WTC11 (cell line): ENCODE measurements at regions not wholly inside any gene's neighbourhood (a gene's known extent, or its start where the extent isn't known, plus 50 kb on each side); places are given as distances from the start of the nearest gene placed in this dataset.

Source experiments
- ATAC-seq: fragments of 200-7000 bp; cut with Tn5 transposase; 2 replicates; pipeline ENCODE4 v1.10.0; 2021; ENCODE audit warnings: mild to moderate bottlenecking, moderate library complexity
- CTCF ChIA-PET: fragments of 300-600 bp; sonication (Branson Sonifier 250); formaldehyde crosslinking; loops from one replicate; lab custom pipeline; 2021; ENCODE audit warnings: antibody characterized with exemption; lab: Charles Lee
- POLR2A ChIA-PET: fragments of 350-600 bp; sonication (Branson Sonifier 250); formaldehyde crosslinking; loops from one replicate; lab custom pipeline; 2021; ENCODE audit warnings: antibody characterized with exemption; lab: Charles Lee
- DNase-seq: peaks from one replicate; pipeline ENCODE4 v3.0.0; 2021; ENCODE audit warnings: low spot score
- H3K27ac Mint-ChIP-seq: 2 replicates; pipeline ENCODE4 v1.8.0; 2021; ENCODE audit warnings: mixed read lengths
- H3K27me3 Mint-ChIP-seq: 2 replicates; pipeline ENCODE4 v1.8.0; 2021; ENCODE audit warnings: low read depth, mild to moderate bottlenecking, moderate library complexity, mixed read lengths
- H3K36me3 Mint-ChIP-seq: 2 replicates; pipeline ENCODE4 v1.8.0; 2021; ENCODE audit warnings: mixed read lengths
- H3K4me1 Mint-ChIP-seq: 2 replicates; pipeline ENCODE4 v1.8.0; 2022; ENCODE audit warnings: mixed read lengths
- H3K4me3 Mint-ChIP-seq: 2 replicates; pipeline ENCODE4 v1.8.0; 2021; ENCODE audit warnings: mild to moderate bottlenecking, moderate library complexity, mixed read lengths
- H3K9me3 Mint-ChIP-seq: 2 replicates; pipeline ENCODE4 v1.8.0; 2021; ENCODE audit warnings: mixed read lengths
- CBFB ChIP-seq: sonication (generic); formaldehyde crosslinking; IDR thresholded peaks from 2 replicates; pipeline ENCODE4 v1.8.1; 2022; ENCODE audit warnings: mild to moderate bottlenecking, low read depth, missing genetic modification reagents
- ETV6 ChIP-seq: sonication (generic); formaldehyde crosslinking; IDR thresholded peaks from 2 replicates; pipeline ENCODE4 v1.8.1; 2022; ENCODE audit warnings: mild to moderate bottlenecking, missing genetic modification reagents
- FOXK1 ChIP-seq: sonication (generic); formaldehyde crosslinking; IDR thresholded peaks from 2 replicates; pipeline ENCODE4 v1.8.0; 2022; ENCODE audit warnings: mild to moderate bottlenecking, moderate library complexity, missing genetic modification reagents
- GABPB1 ChIP-seq: sonication (generic); formaldehyde crosslinking; IDR thresholded peaks from 2 replicates; pipeline ENCODE4 v1.8.1; 2023; ENCODE audit warnings: mild to moderate bottlenecking, missing genetic modification reagents
- MXD4 ChIP-seq: fragments of 250-450 bp; sonication (Bioruptor Pico); IDR thresholded peaks from 2 replicates; pipeline ENCODE4 v1.8.0; 2021; ENCODE audit warnings: mild to moderate bottlenecking, moderate library complexity, borderline replicate concordance
- NFATC4 ChIP-seq: fragments of 250-450 bp; sonication (Bioruptor Pico); IDR thresholded peaks from 2 replicates; pipeline ENCODE4 v1.9.0; 2021; ENCODE audit warnings: mild to moderate bottlenecking
- NR1H2 ChIP-seq: sonication (generic); formaldehyde crosslinking; IDR thresholded peaks from 2 replicates; pipeline ENCODE4 v1.9.0; 2021; ENCODE audit warnings: mild to moderate bottlenecking, moderate library complexity, missing genetic modification reagents
- NR3C1 ChIP-seq: sonication (generic); formaldehyde crosslinking; conservative IDR thresholded peaks from 2 replicates; pipeline ENCODE4 v1.8.1; 2023; ENCODE audit warnings: low read depth, mild to moderate bottlenecking, missing genetic modification reagents
- SMAD4 ChIP-seq: sonication (generic); formaldehyde crosslinking; IDR thresholded peaks from 2 replicates; pipeline ENCODE4 v1.8.0; 2022; ENCODE audit warnings: mild to moderate bottlenecking, missing genetic modification reagents
- SP1 ChIP-seq: sonication (generic); formaldehyde crosslinking; conservative IDR thresholded peaks from 2 replicates; pipeline ENCODE4 v1.8.1; 2022; ENCODE audit warnings: missing genetic modification reagents
- TEAD1 ChIP-seq: sonication (generic); formaldehyde crosslinking; IDR thresholded peaks from 2 replicates; pipeline ENCODE4 v1.8.0; 2022; ENCODE audit warnings: mild to moderate bottlenecking, missing genetic modification reagents
- TP53 ChIP-seq: sonication (generic); formaldehyde crosslinking; IDR thresholded peaks from 2 replicates; pipeline ENCODE4 v1.8.1; 2023; ENCODE audit warnings: mild to moderate bottlenecking, missing genetic modification reagents
- ZBTB21 ChIP-seq: sonication (generic); formaldehyde crosslinking; IDR thresholded peaks from 2 replicates; pipeline ENCODE4 v1.8.1; 2023; ENCODE audit warnings: mild to moderate bottlenecking, missing genetic modification reagents, borderline replicate concordance
- ZNF121 ChIP-seq: sonication (generic); formaldehyde crosslinking; IDR thresholded peaks from 2 replicates; pipeline ENCODE4 v1.8.0; 2023; ENCODE audit warnings: missing genetic modification reagents
- ZNF416 ChIP-seq: fragments of 250-450 bp; sonication (Bioruptor Pico); IDR thresholded peaks from 2 replicates; pipeline ENCODE4 v1.9.0; 2021; ENCODE audit warnings: mild to moderate bottlenecking, inconsistent platforms
- ZNF671 ChIP-seq: fragments of 250-450 bp; sonication (Bioruptor Pico); IDR thresholded peaks from 2 replicates; pipeline ENCODE4 v1.8.0; 2021; ENCODE audit warnings: mild to moderate bottlenecking
- TF ChIP-seq, protein P1 (sequence below): sonication (generic); formaldehyde crosslinking; conservative IDR thresholded peaks from 2 replicates; pipeline ENCODE4 v1.8.1; 2023; ENCODE audit warnings: mild to moderate bottlenecking, low read depth, missing genetic modification reagents, moderate library complexity
- TF ChIP-seq, protein P2 (sequence below): sonication (generic); formaldehyde crosslinking; IDR thresholded peaks from 2 replicates; pipeline ENCODE4 v1.8.1; 2023; ENCODE audit warnings: mild to moderate bottlenecking, moderate library complexity, missing genetic modification reagents
- TF ChIP-seq, protein P3 (sequence below): sonication (generic); formaldehyde crosslinking; IDR thresholded peaks from 2 replicates; pipeline ENCODE4 v1.8.1; 2022; ENCODE audit warnings: low read depth, mild to moderate bottlenecking, moderate library complexity, missing genetic modification reagents, borderline replicate concordance
- TF ChIP-seq, protein P4 (sequence below): fragments of 250-450 bp; sonication (Bioruptor Pico); IDR thresholded peaks from 2 replicates; pipeline ENCODE4 v1.9.0; 2021; ENCODE audit warnings: mild to moderate bottlenecking
- TF ChIP-seq, protein P5 (sequence below): sonication (generic); formaldehyde crosslinking; conservative IDR thresholded peaks from 2 replicates; pipeline ENCODE4 v1.8.1; 2022; ENCODE audit warnings: mild to moderate bottlenecking, missing genetic modification reagents
- TF ChIP-seq, protein P6 (sequence below): fragments of 250-450 bp; sonication (Bioruptor Pico); IDR thresholded peaks from 2 replicates; pipeline ENCODE4 v2.1.2; 2022; ENCODE audit warnings: mild to moderate bottlenecking, moderate library complexity

DNA sequence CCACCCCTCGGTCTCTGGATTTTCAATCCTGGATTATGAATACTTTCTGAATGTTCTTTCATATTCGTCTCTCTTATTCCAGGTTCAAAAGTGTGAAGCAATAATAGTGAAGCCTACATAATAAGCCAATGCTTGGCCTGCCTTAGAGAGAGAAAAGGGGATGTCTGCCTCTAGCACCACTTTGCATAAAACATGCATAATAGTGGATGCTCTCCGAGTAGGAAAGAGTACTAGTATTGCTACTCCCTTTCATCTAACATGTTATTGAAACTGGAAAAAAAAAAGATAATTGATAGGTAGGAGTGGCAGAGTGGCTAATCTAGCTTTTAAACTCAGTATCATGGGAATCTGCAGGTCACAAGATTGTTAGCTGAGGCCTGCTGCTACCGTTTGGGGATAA, 158.1 kb downstream of the SPATA31D1 start (continued):
- TF ChIP-seq, protein P1, sequence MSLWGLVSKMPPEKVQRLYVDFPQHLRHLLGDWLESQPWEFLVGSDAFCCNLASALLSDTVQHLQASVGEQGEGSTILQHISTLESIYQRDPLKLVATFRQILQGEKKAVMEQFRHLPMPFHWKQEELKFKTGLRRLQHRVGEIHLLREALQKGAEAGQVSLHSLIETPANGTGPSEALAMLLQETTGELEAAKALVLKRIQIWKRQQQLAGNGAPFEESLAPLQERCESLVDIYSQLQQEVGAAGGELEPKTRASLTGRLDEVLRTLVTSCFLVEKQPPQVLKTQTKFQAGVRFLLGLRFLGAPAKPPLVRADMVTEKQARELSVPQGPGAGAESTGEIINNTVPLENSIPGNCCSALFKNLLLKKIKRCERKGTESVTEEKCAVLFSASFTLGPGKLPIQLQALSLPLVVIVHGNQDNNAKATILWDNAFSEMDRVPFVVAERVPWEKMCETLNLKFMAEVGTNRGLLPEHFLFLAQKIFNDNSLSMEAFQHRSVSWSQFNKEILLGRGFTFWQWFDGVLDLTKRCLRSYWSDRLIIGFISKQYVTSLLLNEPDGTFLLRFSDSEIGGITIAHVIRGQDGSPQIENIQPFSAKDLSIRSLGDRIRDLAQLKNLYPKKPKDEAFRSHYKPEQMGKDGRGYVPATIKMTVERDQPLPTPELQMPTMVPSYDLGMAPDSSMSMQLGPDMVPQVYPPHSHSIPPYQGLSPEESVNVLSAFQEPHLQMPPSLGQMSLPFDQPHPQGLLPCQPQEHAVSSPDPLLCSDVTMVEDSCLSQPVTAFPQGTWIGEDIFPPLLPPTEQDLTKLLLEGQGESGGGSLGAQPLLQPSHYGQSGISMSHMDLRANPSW, result no peak
- TF ChIP-seq ZNF671, result no peak
- no peak for TF ChIP-seq ZNF416 (CRISPR knock-in tag)
- TF ChIP-seq, protein P2, sequence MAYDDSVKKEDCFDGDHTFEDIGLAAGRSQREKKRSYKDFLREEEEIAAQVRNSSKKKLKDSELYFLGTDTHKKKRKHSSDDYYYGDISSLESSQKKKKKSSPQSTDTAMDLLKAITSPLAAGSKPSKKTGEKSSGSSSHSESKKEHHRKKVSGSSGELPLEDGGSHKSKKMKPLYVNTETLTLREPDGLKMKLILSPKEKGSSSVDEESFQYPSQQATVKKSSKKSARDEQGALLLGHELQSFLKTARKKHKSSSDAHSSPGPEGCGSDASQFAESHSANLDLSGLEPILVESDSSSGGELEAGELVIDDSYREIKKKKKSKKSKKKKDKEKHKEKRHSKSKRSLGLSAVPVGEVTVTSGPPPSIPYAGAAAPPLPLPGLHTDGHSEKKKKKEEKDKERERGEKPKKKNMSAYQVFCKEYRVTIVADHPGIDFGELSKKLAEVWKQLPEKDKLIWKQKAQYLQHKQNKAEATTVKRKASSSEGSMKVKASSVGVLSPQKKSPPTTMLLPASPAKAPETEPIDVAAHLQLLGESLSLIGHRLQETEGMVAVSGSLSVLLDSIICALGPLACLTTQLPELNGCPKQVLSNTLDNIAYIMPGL, result no peak
- TF ChIP-seq, protein P3, sequence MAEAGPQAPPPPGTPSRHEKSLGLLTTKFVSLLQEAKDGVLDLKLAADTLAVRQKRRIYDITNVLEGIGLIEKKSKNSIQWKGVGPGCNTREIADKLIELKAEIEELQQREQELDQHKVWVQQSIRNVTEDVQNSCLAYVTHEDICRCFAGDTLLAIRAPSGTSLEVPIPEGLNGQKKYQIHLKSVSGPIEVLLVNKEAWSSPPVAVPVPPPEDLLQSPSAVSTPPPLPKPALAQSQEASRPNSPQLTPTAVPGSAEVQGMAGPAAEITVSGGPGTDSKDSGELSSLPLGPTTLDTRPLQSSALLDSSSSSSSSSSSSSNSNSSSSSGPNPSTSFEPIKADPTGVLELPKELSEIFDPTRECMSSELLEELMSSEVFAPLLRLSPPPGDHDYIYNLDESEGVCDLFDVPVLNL (CRISPR knock-in tag), result no peak
- no peak for TF ChIP-seq FOXK1 (CRISPR knock-in tag)
- TF ChIP-seq ETV6, result no peak
- TF ChIP-seq NR1H2 (CRISPR knock-in tag), result no peak
- TF ChIP-seq GABPB1 (CRISPR knock-in tag), result no peak
- no peak for TF ChIP-seq CBFB (CRISPR knock-in tag)
- TF ChIP-seq NFATC4 (CRISPR knock-in tag), result no peak
- no peak for TF ChIP-seq ZNF121
- TF ChIP-seq, protein P4, sequence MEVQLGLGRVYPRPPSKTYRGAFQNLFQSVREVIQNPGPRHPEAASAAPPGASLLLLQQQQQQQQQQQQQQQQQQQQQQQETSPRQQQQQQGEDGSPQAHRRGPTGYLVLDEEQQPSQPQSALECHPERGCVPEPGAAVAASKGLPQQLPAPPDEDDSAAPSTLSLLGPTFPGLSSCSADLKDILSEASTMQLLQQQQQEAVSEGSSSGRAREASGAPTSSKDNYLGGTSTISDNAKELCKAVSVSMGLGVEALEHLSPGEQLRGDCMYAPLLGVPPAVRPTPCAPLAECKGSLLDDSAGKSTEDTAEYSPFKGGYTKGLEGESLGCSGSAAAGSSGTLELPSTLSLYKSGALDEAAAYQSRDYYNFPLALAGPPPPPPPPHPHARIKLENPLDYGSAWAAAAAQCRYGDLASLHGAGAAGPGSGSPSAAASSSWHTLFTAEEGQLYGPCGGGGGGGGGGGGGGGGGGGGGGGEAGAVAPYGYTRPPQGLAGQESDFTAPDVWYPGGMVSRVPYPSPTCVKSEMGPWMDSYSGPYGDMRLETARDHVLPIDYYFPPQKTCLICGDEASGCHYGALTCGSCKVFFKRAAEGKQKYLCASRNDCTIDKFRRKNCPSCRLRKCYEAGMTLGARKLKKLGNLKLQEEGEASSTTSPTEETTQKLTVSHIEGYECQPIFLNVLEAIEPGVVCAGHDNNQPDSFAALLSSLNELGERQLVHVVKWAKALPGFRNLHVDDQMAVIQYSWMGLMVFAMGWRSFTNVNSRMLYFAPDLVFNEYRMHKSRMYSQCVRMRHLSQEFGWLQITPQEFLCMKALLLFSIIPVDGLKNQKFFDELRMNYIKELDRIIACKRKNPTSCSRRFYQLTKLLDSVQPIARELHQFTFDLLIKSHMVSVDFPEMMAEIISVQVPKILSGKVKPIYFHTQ (CRISPR knock-in tag), result no peak
- no peak for TF ChIP-seq MXD4 (CRISPR knock-in tag)
- TF ChIP-seq TP53, result no peak

DNA sequence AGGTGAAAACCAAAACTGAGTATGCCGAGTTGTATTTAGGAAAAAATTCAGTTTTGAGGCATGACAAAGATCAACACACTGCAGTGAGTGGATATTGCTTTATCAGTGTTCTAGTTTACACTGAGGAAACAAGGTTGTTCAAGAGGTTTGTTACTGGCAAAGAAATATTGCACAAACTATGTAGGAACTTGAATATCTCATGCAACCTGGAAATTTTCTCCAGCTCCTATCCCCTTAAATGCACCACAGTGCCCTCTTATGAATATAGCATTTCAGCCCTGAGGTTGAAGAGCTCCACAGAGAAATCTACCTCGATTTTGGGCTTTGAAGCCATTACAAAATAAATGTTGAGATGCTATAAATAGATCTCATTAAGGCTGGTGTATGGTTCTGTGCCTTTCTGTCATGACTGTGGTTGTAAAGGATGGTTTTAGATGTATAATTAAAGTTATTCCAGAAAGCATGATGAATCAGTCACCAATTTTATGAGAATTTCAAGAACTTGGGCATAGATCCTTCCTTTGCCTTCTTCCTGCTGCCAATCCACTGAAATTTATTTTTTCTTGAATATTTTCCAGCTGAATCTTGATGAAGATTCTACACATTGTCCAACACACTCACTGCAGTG, 159.3 kb downstream of the SPATA31D1 start:
- H3K27ac Mint-ChIP-seq, result no peak overlapping the region
- H3K4me3 Mint-ChIP-seq, result no peak overlapping the region
- no peaks in the 10 kb centered on the region for H3K27me3 Mint-ChIP-seq
- ChIA-PET CTCF (no interaction called here), POLR2A (no interaction called here)
- DNase-seq (no peak), ATAC-seq (no peak)
- no peaks in the 10 kb centered on the region for H3K9me3 Mint-ChIP-seq
- no peaks in the 10 kb centered on the region for H3K36me3 Mint-ChIP-seq
- peaks cover 7% of the 10 kb centered on the region; the same call in 1 of the 2 replicates for H3K4me1 Mint-ChIP-seq
- TF ChIP-seq NR3C1 (CRISPR knock-in tag) (no peak), TEAD1 (no peak), ZBTB21 (no peak), MXD4 (CRISPR knock-in tag) (no peak), SMAD4 (CRISPR knock-in tag) (no peak), SP1 (CRISPR knock-in tag) (no peak)
- TF ChIP-seq, protein P5, sequence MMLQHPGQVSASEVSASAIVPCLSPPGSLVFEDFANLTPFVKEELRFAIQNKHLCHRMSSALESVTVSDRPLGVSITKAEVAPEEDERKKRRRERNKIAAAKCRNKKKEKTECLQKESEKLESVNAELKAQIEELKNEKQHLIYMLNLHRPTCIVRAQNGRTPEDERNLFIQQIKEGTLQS, result no peak
- TF ChIP-seq, protein P6, sequence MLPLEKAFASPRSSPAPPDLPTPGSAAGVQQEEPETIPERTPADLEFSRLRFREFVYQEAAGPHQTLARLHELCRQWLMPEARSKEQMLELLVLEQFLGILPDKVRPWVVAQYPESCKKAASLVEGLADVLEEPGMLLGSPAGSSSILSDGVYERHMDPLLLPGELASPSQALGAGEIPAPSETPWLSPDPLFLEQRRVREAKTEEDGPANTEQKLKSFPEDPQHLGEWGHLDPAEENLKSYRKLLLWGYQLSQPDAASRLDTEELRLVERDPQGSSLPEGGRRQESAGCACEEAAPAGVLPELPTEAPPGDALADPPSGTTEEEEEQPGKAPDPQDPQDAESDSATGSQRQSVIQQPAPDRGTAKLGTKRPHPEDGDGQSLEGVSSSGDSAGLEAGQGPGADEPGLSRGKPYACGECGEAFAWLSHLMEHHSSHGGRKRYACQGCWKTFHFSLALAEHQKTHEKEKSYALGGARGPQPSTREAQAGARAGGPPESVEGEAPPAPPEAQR, result no peak
